NCI-H446 (cell line): ENCODE measurements at regions not wholly inside any gene's neighbourhood (a gene's known extent, or its start where the extent isn't known, plus 50 kb on each side); places are given as distances from the start of the nearest gene placed in this dataset.
"Not testable (repeated sequence)": the region's sequence is repeated elsewhere in the genome, so short reads cannot be mapped to it uniquely, and the experiment has no call there.

ENCODE experiments used
- DNase-seq, 2 experiments: peaks; one replicate each; lab custom pipeline; 2025; lab: John Stamatoyannopoulos, UW

GRCh38 chr12:67716817-67717216 lies 68.3 kb downstream of the DYRK2 start:
- no peak for DNase-seq

DNA sequence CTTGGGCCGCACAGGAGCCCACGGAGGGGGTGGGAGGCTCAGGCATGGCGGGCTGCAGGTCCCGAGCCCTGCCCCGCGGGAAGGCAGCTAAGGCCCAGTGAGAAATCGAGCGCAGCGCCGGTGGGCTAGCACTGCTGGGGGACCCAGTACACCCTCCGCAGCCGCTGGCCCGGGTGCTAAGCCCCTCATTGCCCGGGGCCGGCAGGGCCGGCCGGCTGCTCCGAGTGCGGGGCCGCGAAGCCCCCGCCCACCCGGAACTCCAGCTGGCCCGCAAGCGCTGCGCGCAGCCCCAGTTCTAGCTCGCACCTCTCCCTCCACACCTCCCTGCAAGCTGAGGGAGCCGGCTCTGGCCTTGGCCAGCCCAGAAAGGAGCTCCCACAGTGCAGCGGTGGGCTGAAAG lies 70.8 kb downstream of the DYRK2 start:
- DNase-seq, result not testable (repeated sequence)

DNA sequence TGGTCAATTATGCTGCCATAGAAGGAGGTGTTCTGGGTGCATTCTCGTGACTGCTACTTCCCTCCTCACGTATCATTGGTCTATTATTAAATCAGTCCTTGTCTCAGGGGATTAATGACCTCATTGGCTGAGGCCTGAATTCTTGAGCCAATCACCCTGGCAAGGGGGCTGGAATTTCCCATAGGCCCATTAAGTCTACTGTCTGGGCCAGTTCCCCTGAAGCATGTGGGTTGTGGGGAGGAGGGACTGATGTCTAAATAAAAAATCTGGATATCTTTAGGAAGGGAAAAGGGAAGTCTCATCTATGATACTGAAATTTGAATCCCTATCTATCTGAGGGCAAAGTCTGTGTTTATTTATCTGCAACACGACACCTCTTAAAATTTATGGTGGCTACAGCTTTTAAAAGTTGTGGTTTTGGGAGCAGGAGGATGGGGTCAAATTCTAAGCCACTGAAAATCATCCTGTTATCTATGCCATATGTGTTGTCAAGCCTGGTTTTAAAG lies 71.9 kb downstream of the DYRK2 start:
- peak in 1 of 2 experiments; percentile 40 for DNase-seq

- no peak for DNase-seq
Observed at GRCh38 chr12:67721248-67721647, 72.7 kb downstream of the DYRK2 start.

DNA sequence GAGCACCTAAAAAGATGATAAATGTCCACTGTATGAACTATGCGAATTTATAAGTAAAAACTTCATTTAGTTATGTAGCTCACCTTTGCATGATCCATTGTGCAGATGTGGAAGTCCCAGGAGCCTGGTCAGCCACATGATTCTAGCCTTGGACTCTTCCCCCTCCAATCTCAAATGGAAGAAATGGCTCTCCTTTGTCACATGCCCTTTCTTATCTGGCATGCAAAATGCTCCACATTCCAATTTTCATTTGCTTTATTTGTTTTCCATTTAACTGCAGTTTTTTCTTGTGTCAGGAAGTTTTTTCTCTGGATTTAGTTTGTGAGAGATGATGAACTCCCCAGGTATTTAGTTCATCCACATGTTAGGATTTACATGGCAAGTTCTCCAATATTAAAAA lies 73.8 kb downstream of the DYRK2 start:
- DNase-seq, result no peak

- DNase-seq, result no peak
Observed at GRCh38 chr12:67726868-67727267, 78.3 kb downstream of the DYRK2 start.

DNA sequence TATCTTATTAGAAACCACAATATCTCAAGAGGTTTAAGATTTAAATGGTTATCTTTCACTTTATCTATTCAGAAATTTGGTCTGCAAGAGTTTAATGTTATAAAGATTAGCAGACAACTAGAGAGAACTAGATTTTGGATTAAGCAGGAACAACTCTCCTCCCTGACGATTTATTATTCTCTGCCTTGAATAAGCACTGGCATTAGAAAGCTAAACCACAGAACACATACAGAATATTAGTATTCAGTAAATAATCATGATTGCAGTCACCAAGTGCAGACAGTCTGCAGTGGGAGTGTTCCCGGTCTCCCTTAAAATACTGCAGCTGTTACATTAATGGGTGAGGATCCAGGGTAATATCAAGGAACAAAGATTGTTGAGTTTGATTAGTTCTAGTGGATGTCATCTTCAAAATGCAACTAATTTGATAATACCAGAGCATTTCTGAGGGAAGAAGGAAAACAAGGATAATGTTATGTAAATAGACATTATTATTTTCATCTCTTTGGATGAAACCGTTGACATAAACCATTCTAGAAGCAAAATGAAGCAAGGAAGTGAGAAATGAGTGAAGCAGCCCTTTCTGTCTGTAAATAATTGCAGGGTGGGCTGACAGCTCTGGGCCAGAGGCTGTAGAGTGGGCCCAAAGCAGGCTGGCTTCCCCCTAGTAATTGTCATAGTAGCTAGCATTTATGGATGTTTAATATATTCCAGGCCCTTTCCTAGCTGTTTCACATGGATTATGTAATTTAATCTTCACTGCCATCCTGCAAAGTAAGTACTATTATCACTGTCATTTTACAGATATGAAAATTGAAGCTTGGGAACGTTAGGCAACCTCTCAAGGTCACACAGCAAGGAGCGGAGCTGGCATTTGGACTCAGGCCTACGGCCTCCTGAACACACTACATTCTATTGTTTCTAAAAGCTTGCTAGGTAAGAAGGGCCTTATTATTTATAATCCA lies 79.4 kb downstream of the DYRK2 start:
- DNase-seq, result no peak

DNA sequence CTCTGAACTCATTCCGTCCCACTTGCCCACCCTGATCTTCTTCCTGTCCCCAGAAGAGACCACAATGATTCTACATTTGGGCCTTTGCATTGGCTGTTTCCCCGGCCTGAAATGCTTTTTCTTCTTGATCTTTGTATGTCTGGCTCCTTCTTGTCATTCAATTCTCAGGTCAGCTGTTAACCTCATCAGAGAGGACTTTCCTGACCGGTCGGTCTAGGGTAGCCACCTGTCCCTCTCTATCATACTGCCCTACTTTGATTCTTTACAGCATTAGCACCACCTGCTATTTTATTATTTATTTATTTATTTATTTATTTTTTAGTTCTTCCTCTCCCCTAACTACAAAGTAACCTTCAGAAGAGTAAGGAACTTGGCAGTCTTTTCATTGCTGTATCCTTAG lies 84.3 kb downstream of the DYRK2 start:
- DNase-seq, result no peak

DNA sequence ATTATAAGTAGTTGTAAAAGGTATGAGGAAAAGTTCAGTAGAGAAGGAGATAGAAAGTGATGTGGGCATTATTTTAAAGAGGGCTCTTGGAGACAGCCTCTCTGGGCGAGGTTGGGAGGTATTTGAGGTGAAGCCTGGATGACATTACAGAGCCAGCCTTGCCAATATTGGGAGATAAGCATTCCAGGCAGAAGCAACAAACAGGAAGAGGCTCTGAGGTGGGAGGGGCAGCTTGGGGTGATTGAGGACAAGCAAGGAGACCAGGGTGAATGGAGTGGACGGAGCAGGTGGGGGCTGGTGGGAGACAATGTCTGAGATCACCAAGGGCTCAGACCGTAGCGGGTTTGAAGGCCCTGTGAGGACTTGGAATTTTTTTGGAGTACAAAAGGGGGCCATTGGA lies 87.3 kb downstream of the DYRK2 start:
- no peak for DNase-seq

- no peak for DNase-seq
Observed at GRCh38 chr12:67740711-67741110, 92.2 kb downstream of the DYRK2 start.

GRCh38 chr12:67741270-67741669 lies 92.7 kb downstream of the DYRK2 start:
- DNase-seq, result no peak

DNA sequence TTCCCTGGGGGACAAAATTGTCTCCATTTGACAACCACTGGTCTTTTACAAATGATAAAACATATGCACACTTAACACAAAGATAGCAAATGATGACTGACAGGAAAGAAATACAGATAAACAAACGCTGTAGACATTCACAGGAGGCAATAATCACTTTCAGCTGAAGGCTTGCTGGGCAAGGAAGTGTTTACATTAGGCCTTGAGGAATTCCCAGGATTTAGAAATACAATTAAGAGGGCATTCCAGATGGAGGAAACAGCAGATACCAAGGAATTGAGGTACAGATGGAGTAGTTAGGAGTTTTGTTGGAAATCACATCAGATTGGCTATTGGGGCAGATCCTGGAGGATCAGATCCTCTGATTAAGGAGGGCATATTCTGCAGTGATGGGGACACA lies 93.9 kb downstream of the DYRK2 start:
- DNase-seq, result no peak

DNA sequence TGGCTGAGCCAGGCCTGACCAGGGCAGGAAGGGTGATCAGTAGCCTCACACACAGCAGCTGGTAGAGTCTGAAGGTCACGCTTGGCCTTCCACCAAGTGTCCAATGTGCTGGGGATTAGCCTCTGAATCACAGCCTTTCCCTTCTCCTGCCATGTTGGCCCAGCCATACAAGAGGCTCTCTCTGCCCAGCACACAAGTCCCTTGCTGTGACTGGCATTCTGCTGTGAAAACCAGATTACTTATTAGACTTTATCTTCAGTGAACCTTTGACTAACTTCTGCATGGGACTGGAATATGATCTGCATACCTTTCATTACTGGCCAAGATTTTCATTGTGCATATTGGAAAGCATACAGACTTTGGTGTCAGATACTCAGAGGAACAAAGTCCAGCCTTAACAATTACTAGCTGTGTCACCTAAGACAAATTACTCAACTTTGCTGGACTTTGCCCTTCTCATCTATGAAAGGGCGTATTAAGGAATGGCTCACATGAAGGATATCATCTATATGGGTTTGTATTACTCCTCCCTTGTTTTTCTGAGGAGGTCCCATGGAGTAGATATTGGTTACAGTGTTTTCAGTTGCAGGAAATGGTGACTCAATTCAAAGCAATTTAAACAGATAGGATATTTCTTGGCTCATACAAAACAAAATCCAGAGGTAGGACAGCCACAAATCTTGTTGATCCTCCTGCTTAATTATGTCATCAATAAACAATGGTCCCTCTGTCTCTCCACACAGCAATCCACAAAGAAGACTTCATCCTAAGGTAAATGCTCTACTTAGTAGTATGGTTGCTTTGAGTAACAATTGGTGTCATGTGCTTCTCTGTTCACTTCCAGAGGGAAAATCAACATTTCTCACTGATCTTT lies 99.6 kb downstream of the DYRK2 start:
- no peak for DNase-seq

GRCh38 chr12:67748743-67749040 lies 100.1 kb downstream of the DYRK2 start:
- no peak for DNase-seq

DNA sequence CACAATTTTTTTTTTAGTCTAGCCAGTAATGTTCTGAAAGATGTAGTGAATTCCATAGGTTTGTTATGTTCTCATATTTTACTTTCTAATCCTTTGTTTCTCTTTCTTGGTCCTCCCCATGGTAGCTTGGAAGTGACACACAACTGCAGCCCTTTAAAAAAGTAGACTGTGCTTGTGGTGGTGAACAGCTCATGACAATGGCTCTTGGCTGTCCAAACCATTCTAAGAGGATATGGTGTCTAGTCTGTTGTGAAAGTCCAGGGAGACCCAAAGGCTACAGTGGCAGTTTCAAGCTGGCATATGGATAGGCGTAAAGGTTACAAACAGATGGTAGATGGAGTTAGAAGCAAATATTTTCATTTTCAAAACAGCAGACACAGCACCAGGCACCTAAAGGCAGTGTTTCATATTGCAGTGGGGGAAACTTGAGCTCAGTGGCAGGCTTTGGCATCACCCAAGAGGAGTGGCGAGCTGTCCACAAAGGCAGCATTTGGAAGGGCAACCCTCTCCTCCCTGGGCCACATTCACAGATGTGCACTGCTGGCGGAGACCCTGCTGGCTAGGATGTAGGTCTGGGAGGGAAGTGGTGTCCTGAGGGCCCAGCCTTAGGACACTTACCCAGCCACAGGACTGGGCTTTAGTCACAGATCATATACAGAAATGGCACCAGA lies 102.1 kb downstream of the DYRK2 start:
- DNase-seq, result no peak

DNA sequence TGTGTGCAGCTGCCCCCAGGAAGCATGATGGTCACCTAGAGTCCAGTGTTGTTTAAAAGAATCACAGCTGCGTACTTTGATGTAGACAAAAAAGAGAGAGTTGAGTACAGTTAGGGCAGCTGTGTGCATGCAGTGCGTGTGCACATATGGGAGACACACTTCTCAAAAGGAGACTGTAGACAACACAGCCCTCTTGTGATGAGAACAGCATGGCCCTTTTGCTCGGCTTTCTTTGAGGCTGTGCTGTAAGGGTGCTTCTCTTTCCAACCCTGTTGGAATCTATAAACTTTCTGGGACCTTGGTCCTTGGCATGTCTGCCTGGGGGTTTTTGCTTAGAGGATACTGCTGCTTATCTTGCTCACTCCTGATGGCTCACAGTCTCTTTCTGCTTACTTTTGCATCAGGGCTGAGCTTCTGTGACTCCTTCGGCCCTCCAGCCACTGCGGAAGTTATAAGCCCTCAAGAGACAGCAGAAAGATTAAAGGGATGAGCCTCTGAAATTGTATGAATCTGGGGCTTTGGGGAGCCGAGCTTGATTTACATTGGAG lies 102.9 kb downstream of the DYRK2 start:
- no peak for DNase-seq

DNA sequence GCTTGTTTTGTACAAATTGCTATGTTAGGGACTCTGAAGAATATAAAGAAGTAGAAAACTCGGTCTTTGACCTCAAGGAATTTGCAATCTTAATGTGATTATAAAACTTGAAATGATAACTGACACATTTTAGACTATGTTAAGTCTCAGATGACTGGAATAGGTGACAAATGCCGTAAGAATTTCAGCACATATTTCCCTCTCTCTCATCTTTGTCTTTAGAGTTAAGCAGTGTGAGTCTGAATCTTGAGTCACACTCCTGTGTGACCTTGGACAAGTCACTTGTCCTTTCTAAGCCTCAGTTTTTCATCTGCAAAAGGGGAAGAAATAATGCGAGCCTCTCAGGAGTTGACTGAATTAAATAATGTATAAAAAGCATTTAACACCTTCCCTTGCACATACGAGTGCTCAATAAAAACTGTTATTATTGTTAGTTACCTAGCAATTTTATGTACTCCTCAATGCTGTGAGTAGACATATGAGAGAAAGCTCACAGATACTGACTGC lies 103.7 kb downstream of the DYRK2 start:
- DNase-seq, result no peak

GRCh38 chr12:67754933-67755697 lies 106.6 kb downstream of the DYRK2 start:
- DNase-seq, result no peak

- DNase-seq, result peak in 1 of 2 experiments; percentile 53
Observed at GRCh38 chr12:67757651-67758050, 109.1 kb downstream of the DYRK2 start.

DNA sequence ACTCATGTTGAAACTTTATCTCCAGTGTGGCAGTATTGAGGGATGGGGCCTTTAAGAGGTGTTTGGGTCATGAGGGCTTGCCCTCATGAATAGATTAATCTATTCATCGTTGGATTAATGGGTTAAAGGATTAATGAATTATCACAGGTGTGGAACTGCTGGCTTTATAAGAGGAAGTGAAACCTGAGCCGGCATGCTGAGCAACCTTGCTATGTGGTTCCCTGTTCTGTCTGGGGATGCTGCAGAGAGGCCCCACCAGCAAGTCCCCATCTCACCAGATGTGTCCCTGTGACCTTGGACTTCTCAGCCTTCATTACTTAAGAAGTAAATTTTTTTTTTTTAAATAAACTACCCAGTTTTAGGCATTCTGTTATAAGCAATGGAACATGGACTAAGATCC lies 109.6 kb downstream of the DYRK2 start:
- no peak for DNase-seq

DNA sequence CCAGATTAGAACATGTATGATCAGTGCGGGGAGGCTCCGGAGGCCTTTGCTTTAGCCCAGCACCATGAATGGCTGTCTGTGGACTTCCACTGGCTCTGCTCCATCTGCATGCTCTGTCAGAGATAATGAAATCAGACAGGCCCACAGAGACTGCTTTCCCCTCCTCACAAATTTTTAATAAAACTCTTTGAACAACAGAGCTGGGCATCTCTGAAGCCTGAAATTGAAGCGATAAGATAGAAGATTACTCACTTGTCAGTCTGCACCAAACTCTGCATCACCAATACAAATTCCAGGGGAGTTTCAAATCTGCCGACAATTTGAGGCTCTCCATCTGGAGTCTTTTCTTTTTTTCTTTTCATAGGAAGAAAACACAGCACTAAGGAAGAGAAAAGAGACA lies 110.0 kb downstream of the DYRK2 start:
- no peak for DNase-seq
